ENCODE measurements at regions not wholly inside any gene's neighbourhood (a gene's known extent, or its start where the extent isn't known, plus 50 kb on each side); places are given as distances from the start of the nearest gene placed in this dataset.
"Not testable (repeated sequence)": the region's sequence is repeated elsewhere in the genome, so short reads cannot be mapped to it uniquely, and the experiment has no call there.

DNA sequence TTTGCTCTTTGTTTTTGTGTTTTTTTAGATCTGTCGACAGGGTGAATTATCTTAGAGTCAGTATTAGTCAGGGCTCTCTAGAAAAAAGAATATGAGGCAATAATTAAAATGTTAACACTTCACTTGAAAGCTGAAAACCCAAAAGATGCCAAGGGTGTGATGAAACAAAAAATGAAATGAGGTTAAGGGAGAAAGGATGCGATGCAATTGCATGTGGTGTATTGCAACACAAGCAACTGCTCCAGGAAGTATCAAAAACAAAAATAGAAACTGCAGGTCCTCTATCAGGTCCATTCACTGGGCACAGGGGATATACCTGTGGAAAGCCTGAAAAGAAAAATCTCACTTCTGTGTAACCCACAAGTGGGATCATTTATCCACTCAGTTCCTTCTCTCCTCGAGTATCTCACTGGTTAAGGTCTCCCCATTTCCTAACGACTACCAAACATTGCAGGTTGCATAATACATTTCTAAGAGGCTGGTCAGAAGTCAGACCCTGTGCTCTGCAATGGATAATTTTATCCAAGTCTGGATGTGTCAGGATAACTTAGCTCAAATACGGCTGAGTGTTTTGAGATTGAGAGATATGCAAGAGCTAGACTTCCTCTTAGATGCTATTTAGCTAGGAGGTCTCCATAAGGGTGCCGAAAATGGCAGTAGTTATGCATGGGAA, 257.7 kb upstream of the GJE1 start:
- no peak for DNase-seq

DNA sequence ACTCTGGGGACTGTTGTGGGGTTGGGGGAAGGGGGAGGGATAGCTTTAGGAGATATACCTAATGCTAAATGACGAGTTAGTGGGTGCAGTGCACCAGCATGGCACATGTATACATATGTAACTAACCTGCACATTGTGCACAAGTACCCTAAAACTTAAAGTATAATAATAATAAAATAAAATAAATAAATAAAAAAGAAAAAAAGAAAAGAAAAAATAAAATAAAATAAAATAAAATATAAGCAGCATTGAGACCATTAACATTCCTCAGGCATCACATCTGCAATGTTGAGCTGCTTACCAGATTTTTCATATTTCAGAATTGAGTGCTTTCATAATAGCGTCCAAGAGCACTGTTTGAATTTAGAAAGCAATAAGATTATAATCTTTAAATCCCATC, 263.2 kb upstream of the GJE1 start:
- not testable (repeated sequence) for DNase-seq

DNA sequence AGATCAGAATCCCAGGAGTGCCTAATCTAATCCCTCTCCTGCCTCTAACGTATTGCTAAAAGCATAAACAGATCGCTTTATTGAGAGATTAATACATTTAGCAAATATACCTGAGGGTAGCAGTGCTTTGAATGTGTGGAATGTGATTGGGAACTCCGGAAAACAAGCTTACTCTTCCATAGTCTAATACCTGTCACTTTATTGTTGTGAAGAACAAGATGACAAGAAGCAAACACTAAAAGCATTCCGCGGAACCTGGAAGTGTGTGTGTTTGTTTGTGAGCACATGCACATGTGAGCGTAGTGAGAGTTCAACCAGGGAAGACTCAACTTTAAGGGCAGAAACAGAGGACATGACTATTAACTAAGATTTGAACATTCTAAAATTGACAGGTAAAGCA, 265.0 kb upstream of the GJE1 start:
- DNase-seq: no peak

DNA sequence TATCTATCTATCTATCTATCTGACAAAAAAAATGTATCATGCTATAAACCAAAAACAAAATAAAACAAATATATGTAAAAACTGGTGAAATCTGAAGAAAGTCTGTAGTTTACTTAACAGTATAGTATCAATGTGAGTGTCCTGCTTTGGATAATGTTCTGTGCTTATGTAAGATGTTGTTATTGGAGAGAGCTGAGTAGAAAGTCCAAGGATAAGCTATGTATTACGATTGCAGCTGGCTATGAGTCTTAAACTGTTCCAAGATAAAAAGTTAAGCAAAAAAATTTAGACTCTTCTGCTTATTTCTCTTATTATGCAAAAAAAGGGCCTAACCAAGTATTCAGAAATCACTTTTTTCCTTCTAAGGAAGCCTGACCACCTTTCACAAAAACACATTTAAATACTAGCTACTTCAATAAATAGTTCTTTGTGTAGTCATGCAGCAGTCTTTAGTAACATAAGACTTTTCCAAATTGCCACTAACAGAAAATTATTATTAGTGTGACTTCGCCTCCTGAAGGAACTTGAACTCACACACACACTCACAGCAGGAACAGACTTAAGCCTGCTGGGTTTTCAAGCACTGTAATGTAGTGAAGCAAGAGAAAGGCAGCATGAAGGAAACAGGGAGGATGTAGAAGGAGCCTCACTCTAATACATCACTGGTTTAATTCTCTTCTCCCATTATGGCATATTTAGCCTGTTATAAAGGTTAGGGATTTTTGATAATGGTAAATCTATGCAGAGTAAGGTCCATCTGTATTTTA, 265.8 kb upstream of the GJE1 start:
- DNase-seq: no peak

DNA sequence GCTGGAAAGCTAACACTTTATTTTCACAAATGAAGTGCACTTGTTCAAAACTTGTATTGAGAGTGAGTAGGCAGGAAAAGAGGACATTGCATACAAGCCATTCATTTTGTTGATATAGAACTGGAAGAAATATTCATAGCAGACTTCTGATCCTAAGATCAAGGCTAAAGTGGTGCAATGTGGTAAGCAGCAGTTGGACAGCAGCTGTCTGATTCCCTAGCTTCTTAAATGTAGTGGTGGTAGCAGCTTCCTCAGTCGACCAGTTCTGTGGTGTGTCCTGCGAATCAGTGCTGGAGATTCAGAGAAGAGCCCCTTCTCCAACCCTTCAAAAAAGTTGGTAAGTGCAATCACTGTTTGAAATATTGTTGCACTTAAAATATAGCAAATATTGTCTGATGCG, 281.7 kb upstream of the GJE1 start:
- no peak for DNase-seq

DNA sequence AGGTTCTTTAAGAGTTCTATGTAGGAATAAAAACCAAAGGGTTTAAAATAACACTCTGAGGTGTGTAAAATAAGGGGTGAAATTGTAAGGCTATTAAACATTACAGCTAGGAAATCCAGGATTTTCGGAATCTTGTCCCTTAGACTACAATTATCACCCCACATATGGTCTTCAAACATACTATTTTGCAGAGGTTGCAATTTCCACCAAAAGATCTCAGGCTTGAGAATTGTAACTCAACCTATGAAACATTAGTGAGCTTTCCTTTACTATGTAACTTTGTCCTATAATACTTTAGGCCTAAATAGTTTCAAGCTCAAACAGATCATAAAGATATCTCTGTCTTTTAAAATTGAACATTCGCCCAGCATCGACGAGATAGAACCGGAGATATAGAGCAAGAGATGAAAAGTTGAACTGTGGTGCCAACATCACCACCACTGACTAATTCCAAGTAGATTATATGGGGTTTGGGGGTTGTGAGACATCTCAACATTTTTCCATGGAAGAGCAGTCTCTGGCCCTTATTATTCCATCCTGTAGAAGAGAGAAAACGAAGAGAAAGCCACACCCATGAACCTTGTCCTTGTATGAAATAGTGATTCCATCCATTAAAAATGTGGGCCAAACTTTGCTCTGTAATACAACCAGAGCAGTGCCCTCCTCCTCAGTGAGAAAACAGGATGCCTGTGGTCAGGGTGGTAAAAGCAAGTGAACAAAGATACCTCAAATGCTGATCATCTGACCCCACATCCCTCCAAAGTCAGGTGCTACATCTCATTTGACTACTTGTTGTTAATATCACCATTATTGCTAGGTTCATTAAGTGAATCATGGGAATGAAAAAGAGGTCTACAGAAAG, 284.5 kb upstream of the GJE1 start:
- DNase-seq: peak in 1 of 2 donors; percentile 0

DNA sequence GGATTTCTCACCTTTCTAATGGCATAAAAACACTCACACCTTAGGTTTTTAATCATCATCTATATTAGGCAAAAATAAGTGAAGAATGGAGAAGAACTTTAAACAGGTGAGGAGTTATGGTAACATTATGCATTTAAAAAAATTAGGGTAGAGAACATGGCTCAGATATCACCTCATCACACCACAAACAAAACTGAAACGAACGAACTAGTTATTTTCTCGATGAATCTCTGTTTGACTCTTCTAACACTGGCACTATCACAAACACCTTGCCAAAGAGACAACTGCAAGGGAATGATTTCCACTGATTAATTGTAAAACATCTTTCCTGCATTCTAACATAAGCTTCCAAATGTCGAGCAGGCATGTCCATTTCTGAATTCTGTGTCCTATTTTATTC, 286.1 kb upstream of the GJE1 start:
- no peak for DNase-seq

DNA sequence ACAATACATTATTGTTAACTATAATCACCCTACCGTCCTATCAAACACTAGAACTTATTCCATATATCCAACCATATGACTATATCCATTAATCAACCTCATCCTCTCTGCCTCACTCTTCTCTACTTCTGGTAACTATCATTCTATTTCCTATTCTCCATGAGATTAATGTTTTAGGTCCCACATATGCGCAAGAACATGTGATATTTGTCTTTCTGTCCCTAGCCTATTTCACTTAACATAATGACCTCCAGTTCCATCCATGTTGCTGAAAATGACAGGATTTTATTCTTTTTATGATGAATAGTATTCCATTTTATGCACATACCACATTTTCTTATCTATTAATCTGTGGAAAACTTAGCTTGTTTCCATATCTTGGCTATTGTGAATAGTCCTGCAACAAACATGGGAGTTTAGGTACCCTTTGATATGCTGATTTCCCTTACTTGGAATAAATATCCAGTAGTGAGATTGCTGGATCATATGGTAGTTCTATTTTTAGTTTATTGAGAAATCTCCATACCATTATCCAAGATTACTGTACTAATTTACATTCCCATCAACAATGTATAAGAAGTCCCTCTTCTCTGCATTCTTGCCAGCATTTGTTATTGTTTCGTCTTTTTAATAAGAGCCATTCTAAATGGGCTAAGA, 289.4 kb upstream of the GJE1 start:
- DNase-seq: no peak

DNA sequence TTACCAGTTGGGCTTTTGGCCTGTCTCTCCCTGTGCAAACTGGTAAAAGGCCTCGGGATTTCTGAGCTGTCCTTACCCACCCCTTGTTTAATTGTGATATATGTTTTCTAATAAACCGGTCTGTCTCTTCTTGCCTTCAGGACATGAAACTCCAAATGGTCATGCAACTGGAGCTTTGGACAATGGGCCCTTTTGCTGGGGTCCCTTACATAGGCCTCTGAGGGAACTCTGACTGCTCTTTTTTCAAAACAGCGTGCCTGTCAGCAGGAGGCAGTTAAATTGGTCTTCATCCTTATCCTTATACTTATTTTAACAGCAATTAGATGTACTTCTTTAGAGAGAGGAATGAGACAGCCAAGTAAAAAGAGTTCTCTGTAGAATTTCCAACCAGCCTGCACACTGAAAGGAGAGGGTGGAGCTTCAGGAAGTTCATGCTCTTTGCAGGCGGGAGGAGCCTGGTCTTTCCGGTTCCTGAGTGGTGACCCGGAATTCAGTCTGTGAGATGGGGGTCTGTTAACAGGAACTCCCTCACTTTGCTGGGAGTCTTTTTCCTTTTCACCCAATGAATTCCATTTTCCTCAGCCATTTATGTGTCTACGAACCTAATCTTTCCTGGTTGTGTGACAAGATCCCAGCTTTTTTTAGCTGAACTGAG, 299.6 kb upstream of the GJE1 start:
- DNase-seq: no peak

DNA sequence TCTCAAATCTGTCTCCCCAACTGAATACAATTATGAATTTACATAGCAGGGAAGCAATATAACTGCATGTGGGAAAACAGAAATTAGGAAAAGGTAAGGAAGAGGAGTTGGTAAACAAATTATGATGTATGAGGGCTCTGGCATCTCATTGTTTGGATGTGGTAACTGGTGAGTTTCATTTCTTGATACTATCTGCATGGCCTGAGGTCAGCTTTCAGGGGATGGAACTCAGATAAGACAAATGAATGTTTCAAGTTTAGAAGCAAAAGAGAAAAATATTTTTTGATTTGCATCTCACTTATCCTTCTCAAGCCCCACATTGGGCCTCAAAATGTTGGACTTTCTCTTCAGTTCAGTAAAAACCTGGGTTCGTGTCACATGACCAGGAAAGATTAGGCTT, 302.2 kb upstream of the GJE1 start:
- no peak for DNase-seq

DNA sequence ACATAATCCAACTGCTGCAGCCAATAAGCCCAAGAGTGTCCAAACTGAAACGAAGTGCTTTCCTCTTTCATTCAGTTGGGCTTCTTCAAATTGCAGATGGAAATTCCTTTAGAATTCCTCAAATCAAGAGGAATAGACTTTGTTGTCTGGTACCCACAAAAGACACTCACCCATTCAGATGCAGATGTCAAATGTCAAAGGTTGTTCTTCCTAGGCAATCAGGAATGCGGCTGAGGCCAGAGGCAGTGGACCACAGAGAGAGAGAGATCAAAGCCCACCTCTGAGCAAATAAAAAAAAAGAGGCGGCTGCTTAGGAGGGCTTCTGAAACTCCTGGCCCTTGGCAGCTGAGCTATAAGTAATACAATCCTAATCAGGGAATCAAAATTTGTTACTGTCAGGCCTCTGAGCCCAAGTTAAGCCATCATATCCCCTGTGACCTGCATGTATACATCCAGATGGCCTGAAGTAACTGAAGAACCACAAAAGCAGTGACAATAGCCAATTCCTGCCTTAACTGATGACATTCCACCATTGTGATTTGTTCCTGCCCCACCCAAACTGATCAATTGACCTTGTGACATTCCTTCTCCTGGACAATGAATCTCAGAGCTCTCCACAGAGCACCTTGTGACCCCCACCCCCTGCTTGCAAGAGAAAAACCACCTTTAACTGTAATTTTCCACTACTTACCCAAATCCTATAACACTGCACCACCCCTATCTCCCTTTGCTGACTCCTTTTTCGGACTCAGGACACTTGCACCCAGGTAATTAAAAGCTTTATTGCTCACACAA, 303.0 kb upstream of the GJE1 start:
- DNase-seq: no peak

DNA sequence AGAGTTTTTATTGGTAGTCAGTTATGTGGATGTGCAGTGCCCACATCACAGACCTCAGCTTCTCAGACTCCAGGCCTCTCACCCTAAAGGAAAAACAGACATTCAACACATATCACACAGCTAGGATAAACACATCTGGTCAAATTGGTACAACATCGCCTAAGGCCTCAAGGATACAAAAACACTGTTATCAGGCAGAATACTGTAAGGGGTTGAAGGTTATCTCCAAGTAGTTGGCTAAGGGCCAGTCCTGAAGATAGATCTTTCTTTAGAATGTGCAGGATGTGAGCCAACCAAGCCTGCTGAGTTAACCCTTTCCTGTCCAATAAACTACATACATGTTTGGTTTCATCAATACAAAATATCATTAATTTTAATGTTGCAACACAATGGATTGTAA, 308.4 kb upstream of the GJE1 start:
- no peak for DNase-seq

DNA sequence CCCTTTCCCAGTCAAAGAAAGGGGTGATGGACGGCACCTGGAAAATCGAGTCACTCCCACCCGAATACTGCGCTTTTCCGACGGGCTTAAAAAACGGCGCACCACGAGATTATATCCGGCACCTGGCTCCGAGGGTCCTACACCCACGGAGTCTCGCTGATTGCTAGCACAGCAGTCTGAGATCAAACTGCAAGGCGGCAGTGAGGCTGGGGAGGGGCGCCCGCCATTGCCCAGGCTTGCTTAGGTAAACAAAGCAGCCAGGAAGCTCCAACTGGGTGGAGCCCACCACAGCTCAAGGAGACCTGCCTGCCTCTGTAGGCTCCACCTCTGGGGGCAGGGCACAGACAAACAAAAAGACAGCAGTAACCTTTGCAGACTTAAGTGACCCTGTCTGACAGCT, 317.7 kb upstream of the GJE1 start:
- not testable (repeated sequence) for DNase-seq

DNA sequence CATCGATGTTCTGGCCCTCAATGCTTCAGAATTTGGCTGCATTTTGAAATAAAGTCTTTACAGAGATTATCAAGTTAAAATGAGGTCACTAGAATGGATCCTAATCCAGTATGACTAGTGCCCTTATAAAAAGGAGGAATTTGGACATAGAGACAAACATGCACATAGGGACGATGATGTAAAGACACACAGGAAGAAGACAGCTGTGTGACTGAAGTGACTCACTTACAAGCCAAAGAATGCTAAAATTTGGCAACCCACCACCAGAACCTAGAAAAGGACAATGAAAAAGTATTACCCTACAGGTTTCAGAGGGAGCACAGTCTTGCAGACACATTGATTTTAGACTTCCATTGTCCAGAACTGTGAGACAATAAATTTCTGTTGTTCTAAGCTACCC, 322.8 kb upstream of the GJE1 start:
- no peak for DNase-seq

DNA sequence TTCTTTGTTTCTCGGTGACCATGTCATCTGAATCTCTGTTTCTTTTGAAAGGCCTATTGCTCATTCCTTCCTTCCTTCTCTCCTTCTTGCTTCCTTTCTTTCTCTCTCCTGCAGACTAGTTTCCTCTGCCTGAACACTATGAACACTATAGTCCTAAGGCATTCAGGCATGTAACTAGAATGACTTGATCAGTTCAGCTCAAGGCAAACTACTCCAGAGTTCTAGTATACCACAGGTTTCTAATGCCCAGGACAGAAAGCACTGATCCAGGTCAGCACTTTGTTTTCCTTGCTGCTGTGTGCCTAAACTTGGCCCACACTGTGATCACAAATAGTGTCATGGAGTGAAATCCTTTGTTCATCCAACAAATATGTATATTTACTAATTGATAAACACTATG, 324.1 kb upstream of the GJE1 start:
- no peak for DNase-seq

DNA sequence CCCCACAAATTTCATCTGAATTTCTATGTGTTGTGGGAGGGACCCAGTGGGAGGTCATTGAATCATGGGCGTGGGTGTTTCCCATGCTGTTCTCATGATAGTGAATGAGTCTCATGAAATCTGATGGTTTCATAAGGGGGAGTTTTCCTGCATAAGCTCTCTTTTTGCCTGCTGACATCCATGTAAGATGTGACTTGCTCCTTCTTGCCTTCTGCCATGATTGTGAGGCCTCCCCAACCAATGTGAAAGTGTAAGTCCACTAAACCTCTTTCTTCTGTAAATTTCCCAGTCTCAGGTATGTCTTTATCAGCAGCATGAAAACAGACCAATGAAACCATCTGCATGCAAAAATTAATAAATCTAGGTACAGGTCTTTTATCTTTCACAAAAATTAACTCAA, 331.8 kb upstream of the GJE1 start:
- not testable (repeated sequence) for DNase-seq

DNA sequence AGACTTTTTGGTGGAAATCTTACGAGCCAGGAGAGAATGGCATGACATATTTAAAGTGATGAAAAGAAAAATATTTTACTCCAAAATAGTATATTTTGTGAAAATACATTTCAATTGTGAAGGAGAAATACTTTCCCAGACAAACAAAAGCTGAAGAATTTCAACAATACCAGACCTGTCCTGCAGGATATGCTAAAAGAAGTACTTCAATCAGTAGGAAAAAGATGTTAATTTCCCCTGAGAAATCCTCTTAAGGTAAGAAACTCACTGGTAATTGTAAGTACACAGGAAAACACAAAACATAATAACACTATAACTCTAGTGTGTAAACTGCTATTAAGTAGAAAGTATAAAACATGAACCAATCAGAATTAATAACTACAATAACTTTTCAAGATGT, 341.8 kb upstream of the GJE1 start:
- DNase-seq: no peak

DNA sequence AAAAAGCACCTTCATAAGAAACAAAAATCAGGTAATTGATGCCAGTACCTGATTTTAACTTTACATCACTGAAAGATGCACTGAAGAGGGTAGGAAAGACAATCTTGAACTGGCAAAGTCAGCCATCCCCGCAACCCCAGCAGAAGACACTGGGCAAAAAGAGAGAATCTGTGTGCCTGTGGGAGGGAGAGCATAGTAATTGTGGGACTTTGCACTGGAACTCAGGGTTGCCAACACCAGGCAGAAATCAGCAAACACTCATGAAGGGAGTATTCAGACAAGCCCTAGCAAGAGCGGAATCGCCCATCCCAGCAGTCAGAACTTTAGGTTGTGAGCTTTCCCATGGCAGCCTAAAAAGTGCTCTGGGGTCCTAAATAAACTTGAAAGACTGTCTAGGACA, 344.6 kb upstream of the GJE1 start:
- no peak for DNase-seq

DNA sequence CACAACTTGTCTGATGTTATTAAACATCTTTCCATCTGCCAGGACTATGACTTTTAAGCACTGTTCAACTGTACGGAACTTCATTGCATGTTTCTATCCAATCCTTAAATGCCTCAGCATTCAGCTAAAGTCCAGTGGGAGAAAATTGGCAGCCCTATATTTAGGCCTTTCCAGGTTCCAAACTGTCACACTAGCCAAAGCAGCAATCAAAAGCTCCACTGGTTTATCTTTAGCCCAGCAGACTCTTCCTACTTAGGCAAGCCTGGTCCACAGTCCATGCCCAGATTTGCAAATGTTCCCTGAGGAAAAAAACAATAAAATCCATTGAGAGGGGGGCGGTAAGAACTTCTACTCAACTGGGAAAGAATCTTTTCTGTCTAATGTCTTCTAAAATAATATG, 349.1 kb upstream of the GJE1 start:
- no peak for DNase-seq

DNA sequence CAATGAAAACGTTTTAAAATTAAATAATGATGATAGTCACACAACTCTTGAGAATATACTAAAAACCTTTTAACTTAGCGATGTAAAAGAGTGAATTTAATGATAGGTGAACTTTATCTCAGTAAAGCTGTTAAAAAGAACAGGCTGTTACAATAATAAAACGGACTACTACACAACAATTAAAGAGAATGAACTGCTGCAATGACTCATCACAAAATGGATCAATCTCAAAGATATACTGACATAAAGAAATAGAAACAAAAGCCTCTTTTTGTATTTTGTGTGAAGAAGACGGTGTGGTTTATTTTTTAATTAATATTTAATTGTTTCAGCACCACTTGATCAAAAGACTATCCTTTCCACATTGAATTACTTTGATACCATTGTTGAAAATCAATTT, 352.4 kb upstream of the GJE1 start:
- no peak for DNase-seq

DNA sequence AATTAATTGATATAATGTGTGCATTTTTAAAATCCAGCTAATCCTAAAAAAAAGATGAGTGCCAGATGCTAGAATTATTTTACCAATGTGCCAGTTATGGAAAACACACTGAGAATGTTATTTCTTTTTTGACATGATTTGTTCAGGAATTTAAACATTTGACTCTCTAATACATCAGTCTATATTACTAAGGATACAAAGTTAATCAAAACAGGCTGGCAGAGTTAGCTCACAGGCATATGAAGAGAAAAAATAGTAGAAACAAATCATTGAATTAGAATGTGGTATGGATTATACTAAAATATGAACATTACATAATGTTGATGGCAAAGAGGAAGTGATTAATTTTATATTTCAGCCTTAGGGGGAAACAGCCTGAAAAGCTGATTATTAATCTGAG, 368.3 kb upstream of the GJE1 start:
- DNase-seq: no peak

DNA sequence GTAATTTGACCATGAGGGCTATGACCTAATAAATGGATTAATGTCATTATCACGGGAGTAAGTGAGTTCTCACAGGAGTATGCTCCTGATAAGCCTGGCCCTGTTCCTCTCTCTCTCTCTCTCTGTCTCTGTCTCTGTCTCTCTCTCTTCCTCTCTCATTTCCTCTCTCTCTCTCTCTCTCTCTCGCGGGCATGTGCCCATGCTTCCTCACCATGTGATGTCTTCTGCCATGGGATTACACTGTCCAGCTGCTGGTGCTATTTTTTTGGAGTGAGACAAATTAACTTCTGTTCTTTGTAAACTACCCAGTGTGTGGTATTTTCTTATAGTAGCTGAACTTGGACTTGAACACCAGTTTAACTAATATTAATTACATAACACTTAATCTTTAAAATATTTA, 374.3 kb upstream of the GJE1 start:
- no peak for DNase-seq
